SK-N-SH treated with all-trans-retinoic acid at 6 μM for 48 hours (cell line): ENCODE measurements at regions not wholly inside any gene's neighbourhood (a gene's known extent, or its start where the extent isn't known, plus 50 kb on each side); places are given as distances from the start of the nearest gene placed in this dataset.

Experiments
- ATAC-seq: fragments of 200-7000 bp; cut with Tn5 transposase; 3 replicates; pipeline ENCODE4 v1.9.1; 2020; ENCODE audit warnings: mild to moderate bottlenecking, moderate library complexity
- BACH2 ChIP-seq: fragments of 250-450 bp; sonication (Bioruptor Pico); IDR thresholded peaks from 2 replicates; pipeline ENCODE4 v1.9.0; 2021; ENCODE audit warnings: mild to moderate bottlenecking, borderline replicate concordance
- CREB5 ChIP-seq: fragments of 250-450 bp; sonication (Bioruptor Pico); IDR thresholded peaks from 2 replicates; pipeline ENCODE4 v1.5.1; 2020; ENCODE audit warnings: low read depth, mild to moderate bottlenecking, moderate library complexity
- CSDC2 ChIP-seq: fragments of 250-450 bp; sonication (Bioruptor Pico); IDR thresholded peaks from 2 replicates; pipeline ENCODE4 v1.5.0; 2020; ENCODE audit warnings: mild to moderate bottlenecking, moderate library complexity
- CSRNP3 ChIP-seq: fragments of 250-450 bp; sonication (Bioruptor Pico); IDR thresholded peaks from 2 replicates; pipeline ENCODE4 v1.5.1; 2021; ENCODE audit warnings: mild to moderate bottlenecking, moderate library complexity
- ESRRG ChIP-seq: fragments of 250-450 bp; sonication (Bioruptor Pico); IDR thresholded peaks from 2 replicates; pipeline ENCODE4 v1.6.1; 2021; ENCODE audit warnings: mild to moderate bottlenecking
- GLIS3 ChIP-seq: fragments of 250-450 bp; sonication (Bioruptor Pico); IDR thresholded peaks from 2 replicates; pipeline ENCODE4 v1.5.0; 2020; ENCODE audit warnings: mild to moderate bottlenecking, moderate library complexity
- ISL1 ChIP-seq: fragments of 250-450 bp; sonication (Bioruptor Pico); IDR thresholded peaks from 2 replicates; pipeline ENCODE4 v2.1.2; 2022; ENCODE audit warnings: mild to moderate bottlenecking, moderate library complexity
- OSR1 ChIP-seq: fragments of 250-450 bp; sonication (Bioruptor Pico); IDR thresholded peaks from 2 replicates; pipeline ENCODE4 v1.8.0; 2022; ENCODE audit warnings: moderate library complexity, mild to moderate bottlenecking, inconsistent platforms
- PATZ1 ChIP-seq: fragments of 250-450 bp; sonication (Bioruptor Pico); IDR thresholded peaks from 2 replicates; pipeline ENCODE4 v1.8.0; 2020; ENCODE audit warnings: mild to moderate bottlenecking, moderate library complexity, borderline replicate concordance
- POU6F1 ChIP-seq: fragments of 250-450 bp; sonication (Bioruptor Pico); IDR thresholded peaks from 2 replicates; pipeline ENCODE4 v1.8.0; 2021; ENCODE audit warnings: low read depth, mild to moderate bottlenecking, moderate library complexity, borderline replicate concordance
- PPARA ChIP-seq: fragments of 250-450 bp; sonication (Bioruptor Pico); IDR thresholded peaks from 2 replicates; pipeline ENCODE4 v1.5.0; 2020; ENCODE audit warnings: mild to moderate bottlenecking, borderline replicate concordance
- RARB ChIP-seq: fragments of 250-450 bp; sonication (Bioruptor Pico); IDR thresholded peaks from 2 replicates; pipeline ENCODE4 v1.8.0; 2021; ENCODE audit warnings: mild to moderate bottlenecking, moderate library complexity
- SNAI2 ChIP-seq: fragments of 250-450 bp; sonication (Bioruptor Pico); IDR thresholded peaks from 2 replicates; pipeline ENCODE4 v1.5.0; 2020; ENCODE audit warnings: mild to moderate bottlenecking, moderate library complexity
- TCF4 ChIP-seq: fragments of 250-450 bp; sonication (Bioruptor Pico); IDR thresholded peaks from 2 replicates; pipeline ENCODE4 v1.8.0; 2021; ENCODE audit warnings: mild to moderate bottlenecking, moderate library complexity, borderline replicate concordance
- TOX ChIP-seq: fragments of 250-450 bp; sonication (Bioruptor Pico); IDR thresholded peaks from 2 replicates; pipeline ENCODE4 v1.8.0; 2021; ENCODE audit warnings: mild to moderate bottlenecking, moderate library complexity, borderline replicate concordance
- TSHZ2 ChIP-seq: fragments of 250-450 bp; sonication (Bioruptor Pico); IDR thresholded peaks from 2 replicates; pipeline ENCODE4 v1.5.0; 2020; ENCODE audit warnings: mild to moderate bottlenecking, moderate library complexity
- ZC3H10 ChIP-seq: fragments of 250-450 bp; sonication (Bioruptor Pico); IDR thresholded peaks from 2 replicates; pipeline ENCODE4 v1.5.1; 2021; ENCODE audit warnings: mild to moderate bottlenecking, moderate library complexity
- ZFP3 ChIP-seq: fragments of 250-450 bp; sonication (Bioruptor Pico); IDR thresholded peaks from 2 replicates; pipeline ENCODE4 v1.5.0; 2020; ENCODE audit warnings: mild to moderate bottlenecking, moderate library complexity
- ZNF565 ChIP-seq: fragments of 450-650 bp; formaldehyde crosslinking; conservative IDR thresholded peaks from 2 replicates; pipeline ENCODE4 v1.5.0; 2020; ENCODE audit warnings: low read depth, mild to moderate bottlenecking, moderate library complexity
- ZNF70 ChIP-seq: fragments of 450-650 bp; formaldehyde crosslinking; IDR thresholded peaks from 2 replicates; pipeline ENCODE4 v1.5.0; 2020; ENCODE audit warnings: mild to moderate bottlenecking, moderate library complexity

GRCh38 chr5:52694648-52695047 is 93.1 kb upstream of the ITGA1 start (continued):
- TF ChIP-seq TSHZ2 = no peak

GRCh38 chr5:52702877-52703276 is 84.8 kb upstream of the ITGA1 start:
- TF ChIP-seq ZFP3 (no peak), ZNF70 (CRISPR knock-in tag) (no peak), OSR1 (no peak), TCF4 (CRISPR knock-in tag) (no peak)
- TF ChIP-seq, all 23 proteins: peak for 0
- ATAC-seq = no peak

- TF ChIP-seq RARB (no peak), ESRRG (CRISPR knock-in tag) (no peak), ISL1 (CRISPR knock-in tag) (no peak), PPARA (CRISPR knock-in tag) (no peak), ZNF70 (CRISPR knock-in tag) (no peak), OSR1 (no peak), ZC3H10 (no peak), CREB5 (CRISPR knock-in tag) (no peak), BACH2 (no peak), PATZ1 (no peak), ZFP3 (no peak), CSRNP3 (CRISPR knock-in tag) (no peak), TCF4 (CRISPR knock-in tag) (no peak), TOX (CRISPR knock-in tag) (no peak), POU6F1 (CRISPR knock-in tag) (no peak), GLIS3 (no peak), SNAI2 (CRISPR knock-in tag) (no peak), TSHZ2 (no peak), CSDC2 (CRISPR knock-in tag) (no peak), ZNF565 (CRISPR knock-in tag) (no peak)
- ATAC-seq = no peak
Observed at GRCh38 chr5:52703321-52703720, 84.4 kb upstream of the ITGA1 start.
